GM12892 (cell line): ENCODE measurements at regions not wholly inside any gene's neighbourhood (a gene's known extent, or its start where the extent isn't known, plus 50 kb on each side); places are given as distances from the start of the nearest gene placed in this dataset.

Experiments used
- POLR2A ChIP-seq: IDR thresholded peaks from 2 replicates; pipeline ENCODE4 v1.6.1; 2011; ENCODE audit warnings: low read depth, low read length, control low read depth
- TAF1 ChIP-seq: IDR thresholded peaks from 2 replicates; pipeline ENCODE4 v1.6.1; 2011; ENCODE audit warnings: low read depth, mild to moderate bottlenecking, control low read depth, low read length, borderline replicate concordance

DNA sequence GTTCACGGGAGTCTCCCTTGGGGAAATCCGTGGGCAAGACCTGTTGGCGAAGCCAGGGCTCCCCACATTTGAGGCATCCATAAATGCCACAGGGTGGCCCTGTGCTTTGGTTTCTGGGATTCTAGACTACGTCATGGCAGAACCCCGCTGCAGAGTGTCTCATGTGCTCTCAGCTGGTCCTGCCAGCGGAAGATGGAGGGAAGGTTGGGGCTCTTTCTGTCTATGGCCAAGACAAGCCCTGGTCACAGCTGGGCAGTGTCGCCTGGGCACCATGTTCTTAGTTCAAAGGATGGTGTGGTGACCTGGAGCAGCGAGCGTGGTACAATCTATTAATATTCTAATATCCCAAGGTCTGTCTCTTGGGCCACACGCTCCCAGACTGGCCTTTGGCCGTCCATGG lies 511.7 kb downstream of the TBC1D22A start:
- TF ChIP-seq POLR2A (no peak), TAF1 (no peak)
